Endodermal cell (in vitro differentiated cells): ENCODE measurements at regions not wholly inside any gene's neighbourhood (a gene's known extent, or its start where the extent isn't known, plus 50 kb on each side); places are given as distances from the start of the nearest gene placed in this dataset.

ENCODE experiments used
- DNase-seq: peaks from one replicate; pipeline ENCODE4 v3.0.0-alpha.2; 2017
- H3K27ac ChIP-seq: 2 replicates; pipeline ENCODE4 v1.5.1; 2013; ENCODE audit warnings: mild to moderate bottlenecking, low read depth, low read length, moderate library complexity
- H3K27me3 ChIP-seq: 2 replicates; pipeline ENCODE4 v1.6.1; 2013; ENCODE audit warnings: mild to moderate bottlenecking, low read length, moderate library complexity; ENCODE audit not compliant: insufficient read depth, control insufficient read depth, poor library complexity, severe bottlenecking
- H3K36me3 ChIP-seq: 2 replicates; pipeline ENCODE4 v1.7.0; 2013; ENCODE audit warnings: mild to moderate bottlenecking, low read length, moderate library complexity; ENCODE audit not compliant: control insufficient read depth, insufficient read depth
- H3K4me1 ChIP-seq: one replicate; pipeline ENCODE4 v1.7.0; 2013; ENCODE audit warnings: low read length; ENCODE audit not compliant: control insufficient read depth, insufficient read depth
- H3K4me3 ChIP-seq: 2 replicates; pipeline ENCODE4 v1.5.1; 2013; ENCODE audit warnings: mild to moderate bottlenecking, low read length, moderate library complexity
- H3K9ac ChIP-seq: 2 replicates; pipeline ENCODE4 v1.6.1; 2013; ENCODE audit warnings: mild to moderate bottlenecking, low read length, moderate library complexity; ENCODE audit not compliant: poor library complexity, severe bottlenecking; ENCODE audit errors: extremely low read depth
- H3K9me3 ChIP-seq: 2 replicates; pipeline ENCODE4 v1.6.1; 2013; ENCODE audit warnings: mild to moderate bottlenecking, low read length, moderate library complexity; ENCODE audit not compliant: control insufficient read depth
- H3K27ac Mint-ChIP-seq: 2 replicates; pipeline ENCODE4 v1.8.0; 2020; ENCODE audit warnings: mixed read lengths
- H3K27me3 Mint-ChIP-seq: 2 replicates; pipeline ENCODE4 v1.8.0; 2021; ENCODE audit warnings: mild to moderate bottlenecking, mixed read lengths; ENCODE audit not compliant: insufficient read depth
- H3K36me3 Mint-ChIP-seq: 2 replicates; pipeline ENCODE4 v1.8.0; 2020; ENCODE audit warnings: low read depth, mixed read lengths
- H3K4me1 Mint-ChIP-seq: 2 replicates; pipeline ENCODE4 v1.8.0; 2020; ENCODE audit warnings: mixed read lengths
- H3K4me3 Mint-ChIP-seq: 2 replicates; pipeline ENCODE4 v1.8.0; 2020; ENCODE audit warnings: mild to moderate bottlenecking, moderate library complexity, mixed read lengths
- H3K9me3 Mint-ChIP-seq: 2 replicates; pipeline ENCODE4 v1.8.0; 2020; ENCODE audit warnings: mild to moderate bottlenecking, mixed read lengths
- CTCF ChIP-seq: fragments of 200-600 bp; sonication (generic); conservative IDR thresholded peaks from 2 replicates; pipeline ENCODE4 v1.5.0; 2021; ENCODE audit warnings: antibody characterized with exemption, mild to moderate bottlenecking
- WGBS, 2 experiments: methylation state at CpG; one replicate each; pipeline versions ENCODE4 v1.1.5 to v1.1.7; 2013; ENCODE audit warnings: missing lambda C conversion rate in 2 of 2, mixed read lengths in 1 of 2; ENCODE audit not compliant: insufficient coverage in 1 of 2, insufficient read length in 1 of 2; 5-methylcytosine and 5-hydroxymethylcytosine counted together

GRCh38 chr12:124241776-124242528 lies 52.9 kb upstream of the RFLNA start:
- Histone ChIP-seq H3K9me3 (peaks cover 13% of the 10 kb centered on the region), H3K27ac (no peak overlapping the region), H3K9ac (no peak overlapping the region), H3K4me3 (no peak overlapping the region), H3K27me3 (no peaks in the 10 kb centered on the region), H3K36me3 (no peaks in the 10 kb centered on the region), H3K4me1 (peaks cover 3% of the 10 kb centered on the region)
- Mint-ChIP-seq H3K4me1 (peaks cover 15% of the 10 kb centered on the region), H3K27ac (no peak overlapping the region), H3K4me3 (no peak overlapping the region), H3K36me3 (no peaks in the 10 kb centered on the region), H3K27me3 (no peaks in the 10 kb centered on the region), H3K9me3 (peaks cover 12% of the 10 kb centered on the region)
- WGBS, 2 experiments: 91 to 92% methylated on average over 10 to 17 of the region's 17 CpGs
- no peak for TF ChIP-seq CTCF
- no peak for DNase-seq

- no peak for TF ChIP-seq CTCF
- WGBS, 2 experiments: 87 to 90% methylated on average over 7 to 9 of the region's 9 CpGs
- DNase-seq: no peak
These were observed 52.3 kb upstream of the RFLNA start for GRCh38 chr12:124242529-124243065.

GRCh38 chr12:124243936-124244335 lies 51.0 kb upstream of the RFLNA start:
- Mint-ChIP-seq H3K9me3 (peaks cover 19% of the 10 kb centered on the region), H3K27ac (no peak overlapping the region), H3K4me1 (peaks cover 12% of the 10 kb centered on the region), H3K4me3 (no peak overlapping the region), H3K36me3 (no peaks in the 10 kb centered on the region), H3K27me3 (no peaks in the 10 kb centered on the region)
- no peak for DNase-seq
- no peak for TF ChIP-seq CTCF
- peaks cover 3% of the 10 kb centered on the region for H3K4me1 ChIP-seq
- no peak overlapping the region for H3K4me3 ChIP-seq
- no peaks in the 10 kb centered on the region for H3K36me3 ChIP-seq
- H3K27me3 ChIP-seq: no peaks in the 10 kb centered on the region
- 95 to 98% methylated on average over 4 of the region's 4 CpGs for WGBS, 2 experiments
- H3K9me3 ChIP-seq: peaks cover 20% of the 10 kb centered on the region
- no peak overlapping the region for H3K27ac ChIP-seq
- H3K9ac ChIP-seq: no peak overlapping the region

More at GRCh38 chr12:124242529-124243065, 52.3 kb upstream of the RFLNA start:
- Histone ChIP-seq H3K4me3 (no peak overlapping the region), H3K36me3 (no peaks in the 10 kb centered on the region), H3K9ac (no peak overlapping the region), H3K9me3 (peaks cover 19% of the 10 kb centered on the region), H3K27me3 (no peaks in the 10 kb centered on the region), H3K4me1 (peaks cover 3% of the 10 kb centered on the region), H3K27ac (no peak overlapping the region)
- no peaks in the 10 kb centered on the region for H3K27me3 Mint-ChIP-seq
- H3K9me3 Mint-ChIP-seq: peaks cover 17% of the 10 kb centered on the region
- no peak overlapping the region for H3K27ac Mint-ChIP-seq
- no peaks in the 10 kb centered on the region for H3K36me3 Mint-ChIP-seq
- no peak overlapping the region for H3K4me3 Mint-ChIP-seq
- H3K4me1 Mint-ChIP-seq: peaks cover 19% of the 10 kb centered on the region
